ENCODE measurements at regions not wholly inside any gene's neighbourhood (a gene's known extent, or its start where the extent isn't known, plus 50 kb on each side); places are given as distances from the start of the nearest gene placed in this dataset.

GRCh38 chr1:232473324-232473723 is 156.6 kb downstream of the SIPA1L2 start:
- Histone ChIP-seq H3K56ac (ENCODE audit: extremely low read depth, insufficient read depth, low read length) (no peak overlapping the region), H3K9me1 (ENCODE audit: insufficient read depth, low read length) (peaks cover 10% of the 10 kb centered on the region), H3K36me3 (ENCODE audit: control insufficient read depth, insufficient read depth, low read length) (no peaks in the 10 kb centered on the region; the same call in 1 of the 2 replicates), H3K4me2 (ENCODE audit: low read depth, low read length) (no peak overlapping the region), H3K14ac (replicated peaks; ENCODE audit: low read depth, low read length) (peak overlapping the region; percentile 61; the same call in 1 of the 2 replicates), H3K79me1 (ENCODE audit: low read depth in 1 of 2, low read length in 2 of 2) (0 out of 4 replicates have a peak, but pooled peaks cover 0 to 4% of the 10 kb centered on the region in 2 experiments), H3K18ac (ENCODE audit: low read depth, low read length) (peak overlapping the region; percentile 48), H2BK20ac (ENCODE audit: low read depth, low read length) (peak overlapping the region; percentile 70; the same call in 1 of the 2 replicates), H2AK9ac (replicated peaks; ENCODE audit: low read depth, low read length, poor library complexity) (no peak overlapping the region), H3K27me3 (ENCODE audit: control insufficient read depth, insufficient read depth, low read length) (no peaks in the 10 kb centered on the region), H3K4ac (ENCODE audit: low read depth, low read length) (peak overlapping the region; percentile 16; the same call in 1 of the 2 replicates), H4K5ac (ENCODE audit: low read depth, low read length) (no peak overlapping the region), H4K8ac (ENCODE audit: low read depth in 2 of 2, low read length in 2 of 2) (peak overlapping the region in 1 of 2 experiments; percentile 22; a peak in 1 of 4 replicates), H3K23ac (ENCODE audit: low read depth, low read length) (no peak overlapping the region), H2AK5ac (ENCODE audit: low read depth, low read length) (no peak overlapping the region), H4K91ac (ENCODE audit: insufficient read depth, low read depth, low read length) (peak overlapping the region; percentile 39; the same call in 1 of the 2 replicates), H2AFZ (replicated peaks; ENCODE audit: low read length, poor library complexity) (peak overlapping the region; percentile 44), H3K27ac (ENCODE audit: insufficient read depth, low read length) (peak overlapping the region; percentile 40; the same call in 1 of the 2 replicates), H3K9me3 (ENCODE audit: control insufficient read depth, insufficient read depth, low read length) (no peaks in the 10 kb centered on the region), H2BK5ac (ENCODE audit: low read depth, low read length, poor library complexity, severe bottlenecking) (peak overlapping the region; percentile 29), H3K4me1 (ENCODE audit: control insufficient read depth, insufficient read depth, low read length) (peaks cover 18% of the 10 kb centered on the region), H3K4me3 (ENCODE audit: insufficient read depth, low read depth, low read length) (no peak overlapping the region), H2BK120ac (ENCODE audit: low read depth, low read length) (peak overlapping the region; percentile 18), H3K9ac (ENCODE audit: low read depth, low read length) (no peak overlapping the region), H2BK15ac (ENCODE audit: low read depth, low read length) (0 out of 3 replicates have a peak overlapping the region, but pooled peaks have one; percentile 1), H4K20me1 (ENCODE audit: insufficient read depth, low read length) (peaks cover 7% of the 10 kb centered on the region; the same call in 1 of the 2 replicates)
- in situ Hi-C loops (cut with MboI; ENCODE audit: low sequenced_read_pairs), result no loop called here
- no TSS peak for BruUV-seq (replicated peaks)
- WGBS, 2 experiments (ENCODE audit: extremely low coverage in 2 of 2, insufficient read length in 1 of 2), result no CpG with 5 or more reads among the region's 2 CpGs
- dilution Hi-C loops (cut with HindIII; ENCODE audit: low sequenced_read_pairs, unreplicated experiment), result no loop called here
- TF ChIP-seq ELK1 (IDR thresholded peaks at IDR 0.05; ENCODE audit: borderline replicate concordance, low read depth, low read length) (no peak), MAZ (IDR thresholded peaks at IDR 0.05; ENCODE audit: borderline replicate concordance, low read depth, low read length) (no peak), NFE2L2 (IDR thresholded peaks at IDR 0.05; ENCODE audit: low read depth, low read length) (no peak), POLR2A (IDR thresholded peaks at IDR 0.05; ENCODE audit: low read depth, low read length) (no peak), CHD1 (IDR thresholded peaks at IDR 0.05; ENCODE audit: low read depth, low read length) (no peak), BHLHE40 (IDR thresholded peaks at IDR 0.05; ENCODE audit: low read depth, low read length) (no peak), FOS (IDR thresholded peaks at IDR 0.05; ENCODE audit: low read depth, low read length) (no peak), CEBPB (IDR thresholded peaks at IDR 0.05; ENCODE audit: low read depth, low read length) (no peak), USF2 (IDR thresholded peaks at IDR 0.05; ENCODE audit: low read depth, low read length) (no peak), RCOR1 (IDR thresholded peaks at IDR 0.05; ENCODE audit: insufficient replicate concordance, low read length) (no peak), MAFK (IDR thresholded peaks at IDR 0.05; ENCODE audit: low read depth, low read length) (no peak), CTCF (conservative IDR thresholded peaks at IDR 0.05; ENCODE audit: low read depth, low read length) (no peak), RFX5 (IDR thresholded peaks at IDR 0.05; ENCODE audit: low read depth, low read length) (no peak), RAD21 (IDR thresholded peaks at IDR 0.05; ENCODE audit: low read length) (no peak), SMC3 (IDR thresholded peaks at IDR 0.05; ENCODE audit: low read depth, low read length) (no peak)
- ChIA-PET POLR2A (ENCODE audit: unreplicated experiment) (no interaction called here), CTCF (no interaction called here)
- DNase-seq (peak; percentile 66), ATAC-seq (ENCODE audit: low read depth) (peak; percentile 68)
- intact Hi-C loops (cut with micrococcal nuclease), result loop anchor here (5.0 to 10.0 kb wide), 3 partner anchors 79 to 481 kb away; partner anchors contain the start of gene NTPCR

Measured in IMR-90 (cell line).